Keratinocyte (primary cell): ENCODE measurements at regions not wholly inside any gene's neighbourhood (a gene's known extent, or its start where the extent isn't known, plus 50 kb on each side); places are given as distances from the start of the nearest gene placed in this dataset.

Experiments used
- DNase-seq: peaks from one replicate; pipeline ENCODE4 v3.0.0-alpha.2; 2011; ENCODE audit warnings: low read depth, missing footprints, low spot score
- FAIRE-seq: peaks from 2 replicates; lab custom pipeline; 2011; peaks lifted over from hg19 to GRCh38; lab: Jason Lieb, UNC
- H2AFZ ChIP-seq: 2 replicates; pipeline ENCODE4 v1.6.0; 2012; ENCODE audit warnings: low read length, control low read depth, inconsistent platforms; ENCODE audit not compliant: control insufficient read depth
- H3K27ac ChIP-seq: 2 replicates; pipeline ENCODE4 v1.5.1; 2011; ENCODE audit warnings: low read length; ENCODE audit not compliant: control insufficient read depth, insufficient read depth
- H3K27me3 ChIP-seq: 3 replicates; pipeline ENCODE4 v1.6.0; 2011; ENCODE audit warnings: low read length; ENCODE audit not compliant: control insufficient read depth, insufficient read depth; ENCODE audit errors: extremely low read depth
- H3K36me3 ChIP-seq, 2 experiments: 2 replicates in 1 of 2; 3 replicates in 1 of 2; pipeline ENCODE4 v1.5.1; 2011; ENCODE audit warnings: low read length in 2 of 2, mild to moderate bottlenecking in 1 of 2; ENCODE audit not compliant: control insufficient read depth in 2 of 2, insufficient read depth in 2 of 2; ENCODE audit errors: extremely low read depth in 1 of 2
- H3K4me1 ChIP-seq: 3 replicates; pipeline ENCODE4 v1.5.1; 2011; ENCODE audit warnings: low read length; ENCODE audit not compliant: control insufficient read depth, insufficient read depth; ENCODE audit errors: extremely low read depth
- H3K4me2 ChIP-seq: 3 replicates; pipeline ENCODE4 v1.6.0; 2011; ENCODE audit warnings: low read depth, low read length; ENCODE audit not compliant: control insufficient read depth, insufficient read depth; ENCODE audit errors: extremely low read depth
- H3K4me3 ChIP-seq, 3 experiments: fragments of 200-600 bp in 1 of 3; sonication (generic) in 1 of 3; 2 replicates in 2 of 3; 3 replicates in 1 of 3; pipeline ENCODE4 v1.5.1; 2011 to 2016; ENCODE audit warnings: low read length in 3 of 3, mild to moderate bottlenecking in 3 of 3, control low read depth in 2 of 3, inconsistent platforms in 1 of 3, low read depth in 1 of 3, mixed read lengths in 1 of 3, mixed run types in 1 of 3, moderate library complexity in 1 of 3; ENCODE audit not compliant: control insufficient read depth in 2 of 3, insufficient read depth in 2 of 3; ENCODE audit errors: extremely low read depth in 1 of 3
- H3K79me2 ChIP-seq: 2 replicates; pipeline ENCODE4 v1.6.0; 2012; ENCODE audit warnings: low read length; ENCODE audit not compliant: control insufficient read depth, insufficient read depth
- H3K9ac ChIP-seq: 3 replicates; pipeline ENCODE4 v1.6.0; 2011; ENCODE audit warnings: low read length; ENCODE audit not compliant: control insufficient read depth, insufficient read depth; ENCODE audit errors: extremely low read depth
- H3K9me1 ChIP-seq: 3 replicates; pipeline ENCODE4 v1.6.0; 2011; ENCODE audit warnings: low read length; ENCODE audit not compliant: control insufficient read depth, insufficient read depth; ENCODE audit errors: extremely low read depth
- H3K9me3 ChIP-seq: 2 replicates; pipeline ENCODE4 v1.5.1; 2012; ENCODE audit warnings: low read depth, low read length; ENCODE audit not compliant: control insufficient read depth
- H4K20me1 ChIP-seq: 3 replicates; pipeline ENCODE4 v1.6.0; 2011; ENCODE audit warnings: low read length; ENCODE audit not compliant: control insufficient read depth, insufficient read depth; ENCODE audit errors: extremely low read depth
- EZH2 ChIP-seq: IDR thresholded peaks from one replicate; pipeline ENCODE4 v1.6.1; 2012; ENCODE audit warnings: inconsistent platforms, mild to moderate bottlenecking, low read length, moderate library complexity
- dilution Hi-C: fragments of 300-500 bp; cut with MboI; formaldehyde crosslinking; loops from one replicate; pipeline ENCODE4 v1.7.0; 2020; ENCODE audit warnings: low sequenced_read_pairs; ENCODE audit not compliant: extremely low pct_ligation_motif_present
- TF ChIP-seq, protein P1 (sequence below), 3 experiments: IDR thresholded peaks in 1 of 3; conservative IDR thresholded peaks in 1 of 3; optimal IDR thresholded peaks in 1 of 3; 2 replicates in 2 of 3; 3 replicates in 1 of 3; pipeline versions ENCODE3 to v1.5.1; 2011; ENCODE audit warnings: low read length in 3 of 3, mild to moderate bottlenecking in 3 of 3, moderate library complexity in 2 of 3, control low read depth in 1 of 3, inconsistent platforms in 1 of 3; ENCODE audit not compliant: insufficient read depth in 2 of 3; ENCODE audit errors: extremely low read depth in 1 of 3

DNA sequence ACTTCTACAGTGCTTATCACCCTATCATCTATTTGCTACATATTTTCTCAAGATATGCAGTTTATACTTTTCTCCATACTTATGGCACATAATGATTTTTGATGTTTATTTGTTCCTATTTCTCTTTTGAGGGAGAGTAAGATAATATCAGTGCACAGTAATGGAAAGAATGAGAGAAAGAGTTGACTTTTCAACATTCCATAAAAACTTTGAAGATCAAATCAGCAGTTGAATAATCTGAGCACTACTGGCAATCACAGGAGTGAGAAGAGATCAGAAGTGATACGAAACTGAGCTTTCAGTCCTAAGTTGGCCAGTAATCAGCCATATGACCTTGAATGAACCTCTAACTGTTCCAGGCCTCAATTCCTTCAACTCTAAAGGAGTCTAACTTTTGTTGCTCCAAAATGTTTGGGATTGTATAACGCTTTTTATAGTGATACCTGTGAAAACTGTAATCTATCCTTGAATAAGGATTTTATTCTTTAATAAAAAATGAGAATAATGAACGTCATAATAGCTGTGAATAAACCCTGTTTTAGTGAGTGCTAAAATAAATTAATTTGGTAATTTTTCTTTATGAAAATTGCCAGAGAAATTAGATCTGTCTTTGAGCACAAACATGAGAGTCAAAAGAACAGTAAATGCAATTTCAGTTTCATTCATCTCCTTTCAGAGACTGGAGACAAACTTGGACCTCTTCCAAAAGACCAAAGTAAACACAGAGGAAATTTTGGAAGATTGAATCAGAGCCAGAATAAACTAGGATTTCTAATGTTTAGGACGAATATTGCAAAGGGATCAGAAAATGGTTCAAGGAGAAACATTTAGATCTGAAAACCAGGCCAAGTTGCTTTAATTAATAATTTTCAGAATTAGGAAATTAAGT lies 309.9 kb downstream of the ADGRL2 start:
- Histone ChIP-seq H4K20me1 (no peaks in the 10 kb centered on the region), H3K27me3 (no peaks in the 10 kb centered on the region), H3K9ac (no peak overlapping the region), H3K36me3 (no peaks in the 10 kb centered on the region), H3K4me3 (no peak overlapping the region), H3K4me1 (no peaks in the 10 kb centered on the region), H3K79me2 (no peaks in the 10 kb centered on the region), H3K4me2 (no peak overlapping the region), H3K9me1 (no peaks in the 10 kb centered on the region), H3K27ac (no peak overlapping the region), H2AFZ (no peak overlapping the region), H3K9me3 (no peaks in the 10 kb centered on the region)
- dilution Hi-C loops, result no loop called here
- DNase-seq, result no peak
- TF ChIP-seq EZH2, result no peak
- TF ChIP-seq, protein P1, sequence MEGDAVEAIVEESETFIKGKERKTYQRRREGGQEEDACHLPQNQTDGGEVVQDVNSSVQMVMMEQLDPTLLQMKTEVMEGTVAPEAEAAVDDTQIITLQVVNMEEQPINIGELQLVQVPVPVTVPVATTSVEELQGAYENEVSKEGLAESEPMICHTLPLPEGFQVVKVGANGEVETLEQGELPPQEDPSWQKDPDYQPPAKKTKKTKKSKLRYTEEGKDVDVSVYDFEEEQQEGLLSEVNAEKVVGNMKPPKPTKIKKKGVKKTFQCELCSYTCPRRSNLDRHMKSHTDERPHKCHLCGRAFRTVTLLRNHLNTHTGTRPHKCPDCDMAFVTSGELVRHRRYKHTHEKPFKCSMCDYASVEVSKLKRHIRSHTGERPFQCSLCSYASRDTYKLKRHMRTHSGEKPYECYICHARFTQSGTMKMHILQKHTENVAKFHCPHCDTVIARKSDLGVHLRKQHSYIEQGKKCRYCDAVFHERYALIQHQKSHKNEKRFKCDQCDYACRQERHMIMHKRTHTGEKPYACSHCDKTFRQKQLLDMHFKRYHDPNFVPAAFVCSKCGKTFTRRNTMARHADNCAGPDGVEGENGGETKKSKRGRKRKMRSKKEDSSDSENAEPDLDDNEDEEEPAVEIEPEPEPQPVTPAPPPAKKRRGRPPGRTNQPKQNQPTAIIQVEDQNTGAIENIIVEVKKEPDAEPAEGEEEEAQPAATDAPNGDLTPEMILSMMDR (optimal IDR thresholded peaks at IDR 0.05 in 1 of 3, IDR thresholded peaks at IDR 0.05 in 1 of 3, conservative IDR thresholded peaks at IDR 0.05 in 1 of 3; ENCODE audit: extremely low read depth in 1 of 3, insufficient read depth in 2 of 3, low read length in 3 of 3), result no peak
- no peak for FAIRE-seq

DNA sequence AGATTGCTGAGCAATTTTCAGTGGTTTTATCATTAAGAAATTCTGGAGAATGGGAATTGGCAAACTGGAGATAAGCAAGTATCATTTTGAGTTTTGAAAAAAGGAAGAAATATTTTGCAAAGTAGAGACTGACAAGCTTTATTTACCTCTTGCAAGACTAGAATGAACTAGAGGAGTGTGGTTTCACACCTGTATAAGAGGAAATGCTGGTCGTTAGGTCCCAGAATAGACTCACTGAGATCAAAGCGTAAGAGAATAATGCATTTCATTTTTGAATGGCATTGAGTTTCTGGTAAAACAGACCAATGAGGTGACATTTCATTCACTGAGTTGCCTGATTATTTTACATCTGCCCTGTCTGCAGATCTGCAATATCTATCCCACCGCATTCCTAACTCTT lies 308.1 kb downstream of the ADGRL2 start:
- FAIRE-seq, result no peak
- Histone ChIP-seq H3K9ac (no peak overlapping the region), H3K9me1 (no peaks in the 10 kb centered on the region), H3K27ac (no peak overlapping the region), H3K4me1 (no peaks in the 10 kb centered on the region), H2AFZ (no peak overlapping the region), H3K4me2 (no peak overlapping the region), H3K4me3 (no peak overlapping the region), H3K9me3 (no peaks in the 10 kb centered on the region), H3K36me3 (no peaks in the 10 kb centered on the region), H3K79me2 (no peaks in the 10 kb centered on the region), H4K20me1 (no peaks in the 10 kb centered on the region), H3K27me3 (no peaks in the 10 kb centered on the region)
- TF ChIP-seq, protein P1 (optimal IDR thresholded peaks at IDR 0.05 in 1 of 3, IDR thresholded peaks at IDR 0.05 in 1 of 3, conservative IDR thresholded peaks at IDR 0.05 in 1 of 3; ENCODE audit: extremely low read depth in 1 of 3, insufficient read depth in 2 of 3, low read length in 3 of 3), result no peak
- TF ChIP-seq EZH2, result no peak
- DNase-seq, result no peak
- dilution Hi-C loops, result no loop called here
